Lower lobe of right lung (tissue), 2 donors: ENCODE measurements at regions not wholly inside any gene's neighbourhood (a gene's known extent, or its start where the extent isn't known, plus 50 kb on each side); places are given as distances from the start of the nearest gene placed in this dataset.
"Not testable (repeated sequence)": the region's sequence is repeated elsewhere in the genome, so short reads cannot be mapped to it uniquely, and the experiment has no call there.

Experiments used
- ATAC-seq, 2 donors: fragments of 200-7000 bp; cut with Tn5 transposase; one replicate each; pipeline ENCODE4 v1.9.1; 2020 to 2022; ENCODE audit warnings: mild to moderate bottlenecking in 2 of 2, moderate library complexity in 2 of 2
- DNase-seq: peaks from one replicate; pipeline ENCODE4 v3.0.0-alpha.2; 2020
- H3K27ac ChIP-seq: fragments of 200-600 bp; one replicate; pipeline ENCODE4 v1.8.0; 2022
- H3K27me3 ChIP-seq: fragments of 200-600 bp; one replicate; pipeline ENCODE4 v1.8.0; 2022; ENCODE audit warnings: low read depth
- H3K36me3 ChIP-seq: fragments of 200-600 bp; one replicate; pipeline ENCODE4 v1.8.0; 2022; ENCODE audit warnings: mild to moderate bottlenecking
- H3K4me1 ChIP-seq: fragments of 200-600 bp; one replicate; pipeline ENCODE4 v1.8.0; 2022
- H3K4me3 ChIP-seq: fragments of 200-600 bp; one replicate; pipeline ENCODE4 v1.8.0; 2022; ENCODE audit warnings: mild to moderate bottlenecking
- H3K9me3 ChIP-seq: fragments of 200-600 bp; one replicate; pipeline ENCODE4 v1.8.0; 2022
- intact Hi-C: fragments of 100-400 bp; cut with DNase I; formaldehyde crosslinking; loops from one replicate; pipeline ENCODE4 v1.11.0; 2022
- TF ChIP-seq, protein P1 (sequence below): fragments of 200-600 bp; IDR thresholded peaks from one replicate; pipeline ENCODE4 v1.8.0; 2022; ENCODE audit warnings: antibody characterized with exemption, mild to moderate bottlenecking
- donor health status: DM: no; HTN: yes; CAD: no; lungs with severe emphysema.

DNA sequence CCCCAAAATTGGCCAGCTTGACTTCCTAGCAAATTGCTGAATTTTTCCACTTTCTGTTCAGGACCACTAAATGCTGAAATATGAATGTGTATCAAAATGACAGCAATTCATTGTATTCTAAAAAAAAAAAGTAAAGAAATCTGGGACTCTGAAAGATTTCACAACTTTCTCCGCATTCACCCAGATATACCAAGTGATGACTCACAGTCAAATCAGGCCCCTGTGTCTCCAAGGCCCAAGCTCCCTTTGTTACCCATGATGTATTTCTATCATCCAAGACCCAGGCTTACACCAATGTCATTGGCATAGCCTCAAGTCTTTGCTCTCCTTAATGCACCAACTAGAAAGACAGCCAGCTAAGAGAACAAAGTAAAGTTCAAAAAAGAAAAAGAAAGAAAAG is 493.9 kb downstream of the NTRK2 start:
- Histone ChIP-seq H3K4me1 (no peaks in the 10 kb centered on the region), H3K4me3 (no peak overlapping the region), H3K27me3 (no peaks in the 10 kb centered on the region), H3K36me3 (no peaks in the 10 kb centered on the region), H3K9me3 (peaks cover 7% of the 10 kb centered on the region), H3K27ac (no peak overlapping the region)
- TF ChIP-seq, protein P1, sequence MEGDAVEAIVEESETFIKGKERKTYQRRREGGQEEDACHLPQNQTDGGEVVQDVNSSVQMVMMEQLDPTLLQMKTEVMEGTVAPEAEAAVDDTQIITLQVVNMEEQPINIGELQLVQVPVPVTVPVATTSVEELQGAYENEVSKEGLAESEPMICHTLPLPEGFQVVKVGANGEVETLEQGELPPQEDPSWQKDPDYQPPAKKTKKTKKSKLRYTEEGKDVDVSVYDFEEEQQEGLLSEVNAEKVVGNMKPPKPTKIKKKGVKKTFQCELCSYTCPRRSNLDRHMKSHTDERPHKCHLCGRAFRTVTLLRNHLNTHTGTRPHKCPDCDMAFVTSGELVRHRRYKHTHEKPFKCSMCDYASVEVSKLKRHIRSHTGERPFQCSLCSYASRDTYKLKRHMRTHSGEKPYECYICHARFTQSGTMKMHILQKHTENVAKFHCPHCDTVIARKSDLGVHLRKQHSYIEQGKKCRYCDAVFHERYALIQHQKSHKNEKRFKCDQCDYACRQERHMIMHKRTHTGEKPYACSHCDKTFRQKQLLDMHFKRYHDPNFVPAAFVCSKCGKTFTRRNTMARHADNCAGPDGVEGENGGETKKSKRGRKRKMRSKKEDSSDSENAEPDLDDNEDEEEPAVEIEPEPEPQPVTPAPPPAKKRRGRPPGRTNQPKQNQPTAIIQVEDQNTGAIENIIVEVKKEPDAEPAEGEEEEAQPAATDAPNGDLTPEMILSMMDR = no peak
- DNase-seq (no peak), ATAC-seq (no peak)
- intact Hi-C loops = no loop called here

DNA sequence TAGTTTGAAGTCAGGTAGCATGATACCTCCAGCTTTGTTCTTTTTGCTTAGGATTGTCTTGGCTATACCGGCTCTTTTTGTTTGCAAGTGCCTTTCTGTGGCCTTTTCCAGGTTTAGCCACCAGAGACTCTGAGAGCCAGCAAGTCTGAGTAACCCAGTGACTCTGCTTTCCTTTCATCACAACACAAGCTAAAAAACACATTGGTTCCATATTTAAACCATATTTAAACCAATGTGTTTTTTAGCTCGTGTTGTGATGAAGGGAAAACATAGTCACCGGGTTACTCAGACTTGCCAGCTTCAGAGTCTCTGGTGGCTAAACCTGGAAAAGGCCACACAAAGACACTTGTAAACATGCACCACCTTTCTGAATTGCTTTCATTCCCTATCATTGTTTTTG is 493.3 kb downstream of the NTRK2 start:
- no peak for ATAC-seq
- DNase-seq = no peak
- H3K36me3 ChIP-seq = no peaks in the 10 kb centered on the region
- H3K27ac ChIP-seq = no peak overlapping the region
- peaks cover 7% of the 10 kb centered on the region for H3K9me3 ChIP-seq
- no peaks in the 10 kb centered on the region for H3K4me1 ChIP-seq
- no peak overlapping the region for H3K4me3 ChIP-seq
- no peaks in the 10 kb centered on the region for H3K27me3 ChIP-seq
- TF ChIP-seq, protein P1 = no peak
- intact Hi-C loops = no loop called here

DNA sequence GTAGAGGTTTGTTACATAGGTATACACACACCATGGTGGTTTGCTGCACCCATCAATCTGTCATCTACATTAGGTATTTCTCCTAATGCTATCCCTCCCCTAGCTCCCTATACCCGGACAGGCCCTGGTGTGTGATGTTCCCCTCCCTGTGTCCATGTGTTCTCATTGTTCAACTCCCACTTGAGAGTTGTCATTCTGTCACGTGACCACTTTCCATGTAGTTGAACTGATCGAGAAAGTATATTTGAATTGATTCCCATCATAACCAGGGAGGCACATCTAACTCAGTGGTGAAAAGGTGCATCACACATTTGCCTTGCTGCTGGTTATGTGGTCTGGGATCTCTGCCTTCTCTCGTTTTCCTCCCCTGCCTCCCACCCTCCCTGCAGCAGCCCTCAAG is 491.4 kb downstream of the NTRK2 start:
- H3K4me1 ChIP-seq, H3K27ac ChIP-seq, ATAC-seq, H3K4me3 ChIP-seq, H3K9me3 ChIP-seq, DNase-seq, intact Hi-C loops, H3K27me3 ChIP-seq, H3K36me3 ChIP-seq: not testable (repeated sequence)

DNA sequence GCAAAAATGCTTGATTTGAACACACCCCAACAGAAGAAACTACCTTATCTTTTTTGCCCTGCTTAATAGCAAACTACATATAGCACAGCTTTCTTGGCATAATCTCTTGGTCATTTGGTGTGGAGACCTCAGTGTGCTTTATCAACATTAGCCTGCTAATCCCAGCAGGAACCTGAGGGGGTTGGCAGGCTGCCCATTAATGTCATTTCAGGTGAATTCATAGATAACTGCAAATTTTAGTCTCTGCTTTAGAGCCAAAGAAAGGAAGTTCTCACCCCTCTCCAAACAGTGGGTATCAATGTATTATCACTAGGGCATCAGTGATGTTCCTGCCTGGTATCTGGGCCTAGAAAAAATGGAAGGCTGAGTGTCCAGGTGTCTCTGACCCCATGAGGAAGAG is 489.0 kb downstream of the NTRK2 start:
- Histone ChIP-seq H3K36me3 (no peaks in the 10 kb centered on the region), H3K9me3 (peaks cover 7% of the 10 kb centered on the region), H3K4me3 (no peak overlapping the region), H3K27ac (no peak overlapping the region), H3K27me3 (no peaks in the 10 kb centered on the region), H3K4me1 (no peaks in the 10 kb centered on the region)
- intact Hi-C loops = no loop called here
- TF ChIP-seq, protein P1 = no peak
- no peak for ATAC-seq
- no peak for DNase-seq

DNA sequence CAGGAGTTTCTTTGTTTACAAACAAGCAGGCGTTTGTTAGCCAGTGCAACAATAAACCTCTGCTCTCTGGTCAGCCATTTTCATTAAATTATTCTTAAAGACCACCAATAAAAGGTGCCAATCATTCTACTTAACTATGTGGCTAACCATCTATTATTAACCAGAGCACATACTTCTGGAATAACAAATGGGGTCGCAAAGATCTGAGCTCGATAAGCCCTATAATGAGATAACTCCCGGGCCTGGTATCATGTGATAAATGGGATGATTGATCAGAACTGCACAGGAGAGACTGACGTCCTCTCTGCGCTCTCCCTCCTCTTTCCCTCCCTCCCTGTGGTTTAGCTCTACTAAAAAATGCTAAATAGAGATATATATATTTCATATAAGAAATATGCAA is 488.2 kb downstream of the NTRK2 start:
- no peak overlapping the region for H3K4me3 ChIP-seq
- H3K27me3 ChIP-seq = no peaks in the 10 kb centered on the region
- no peak for DNase-seq
- H3K27ac ChIP-seq = no peak overlapping the region
- ATAC-seq = no peak
- H3K36me3 ChIP-seq = no peaks in the 10 kb centered on the region
- H3K4me1 ChIP-seq = no peaks in the 10 kb centered on the region
- intact Hi-C loops = no loop called here
- H3K9me3 ChIP-seq = peaks cover 7% of the 10 kb centered on the region
- TF ChIP-seq, protein P1 = no peak

DNA sequence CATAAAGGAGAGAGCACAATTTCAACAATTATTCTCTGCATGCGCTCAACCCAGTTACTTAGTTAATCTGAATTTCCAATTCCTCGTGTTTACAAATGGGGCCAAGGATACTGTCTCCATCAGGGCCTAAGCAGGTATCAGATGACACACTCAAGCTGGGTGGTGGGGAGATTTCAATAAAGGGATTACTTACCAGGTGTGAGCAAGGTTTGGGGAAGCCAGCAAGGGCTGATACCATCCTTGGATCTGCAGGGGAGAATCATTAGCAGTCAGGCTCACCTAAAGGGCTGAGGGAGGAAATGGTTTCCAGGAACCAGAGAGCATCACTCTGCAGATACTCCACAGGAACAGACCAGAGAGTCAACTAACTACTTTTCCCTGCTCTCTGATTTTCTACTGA is 487.1 kb downstream of the NTRK2 start:
- no peak overlapping the region for H3K27ac ChIP-seq
- no peak overlapping the region for H3K4me3 ChIP-seq
- H3K27me3 ChIP-seq = no peaks in the 10 kb centered on the region
- TF ChIP-seq, protein P1 = no peak
- no peak for ATAC-seq
- H3K4me1 ChIP-seq = no peaks in the 10 kb centered on the region
- H3K36me3 ChIP-seq = no peaks in the 10 kb centered on the region
- H3K9me3 ChIP-seq = no peaks in the 10 kb centered on the region
- intact Hi-C loops = no loop called here
- DNase-seq = no peak
